Neural cell (in vitro differentiated cells): ENCODE measurements at regions not wholly inside any gene's neighbourhood (a gene's known extent, or its start where the extent isn't known, plus 50 kb on each side); places are given as distances from the start of the nearest gene placed in this dataset.

Source experiments
- CTCF ChIP-seq: fragments of 450-650 bp; IDR thresholded peaks from 2 replicates; pipeline ENCODE4 v1.5.1; 2014; ENCODE audit warnings: antibody characterized with exemption, mild to moderate bottlenecking, moderate library complexity; ENCODE audit not compliant: poor library complexity, severe bottlenecking
- EP300 ChIP-seq: fragments of 450-650 bp; conservative IDR thresholded peaks from 2 replicates; pipeline ENCODE4 v1.6.1; 2014; ENCODE audit warnings: antibody characterized with exemption, mild to moderate bottlenecking, moderate library complexity; ENCODE audit not compliant: poor library complexity, severe bottlenecking
- EZH2 ChIP-seq: fragments of 200-600, 300-800 bp; shearing (Covaris generic), sonication (generic); IDR thresholded peaks from 2 replicates; pipeline ENCODE4 v1.6.1; 2014; ENCODE audit warnings: antibody characterized with exemption, low read length, borderline replicate concordance, mild to moderate bottlenecking; ENCODE audit not compliant: insufficient read depth, poor library complexity, severe bottlenecking
- POLR2AphosphoS5 ChIP-seq: IDR thresholded peaks from 2 replicates; pipeline ENCODE4 v1.6.1; 2012
- SMC3 ChIP-seq: fragments of 450-650 bp; conservative IDR thresholded peaks from 2 replicates; pipeline ENCODE4 v1.6.1; 2014; ENCODE audit warnings: antibody characterized with exemption, mild to moderate bottlenecking, moderate library complexity; ENCODE audit not compliant: poor library complexity

- TF ChIP-seq CTCF (no peak), POLR2AphosphoS5 (no peak), EP300 (no peak), EZH2 (no peak), SMC3 (no peak)
Observed at GRCh38 chr1:222905151-222905550, 90.3 kb downstream of the DISP1 start.
